ENCODE measurements at regions not wholly inside any gene's neighbourhood (a gene's known extent, or its start where the extent isn't known, plus 50 kb on each side); places are given as distances from the start of the nearest gene placed in this dataset.

- no peak overlapping the region for H3K27ac ChIP-seq
- no peaks in the 10 kb centered on the region for H3K4me1 ChIP-seq
- H3K4me3 ChIP-seq, result no peak overlapping the region
- ATAC-seq (no peak), DNase-seq (no peak)
- no peaks in the 10 kb centered on the region for H3K36me3 ChIP-seq (replicated peaks in 1 of 2; ENCODE audit: insufficient read depth in 1 of 2, low read depth in 2 of 2)
- 52 to 58% methylated on average over 1 of the region's 1 CpG for WGBS, 2 donors
- intact Hi-C loops (cut with DNase I), result no loop called here
- TF ChIP-seq POLR2A (IDR thresholded peaks at IDR 0.05) (no peak), CTCF (IDR thresholded peaks at IDR 0.05) (no peak)
- H3K27me3 ChIP-seq, result no peaks in the 10 kb centered on the region
- no peaks in the 10 kb centered on the region for H3K9me3 ChIP-seq
Measured at GRCh38 chr3:105014631-105015030, 352.1 kb upstream of the ALCAM start.

GRCh38 chr3:105022813-105023212 lies 343.9 kb upstream of the ALCAM start:
- DNase-seq (no peak), ATAC-seq (no peak)
- H3K4me3 ChIP-seq, result no peak overlapping the region
- H3K9me3 ChIP-seq, result no peaks in the 10 kb centered on the region
- 63 to 75% methylated on average over 2 of the region's 2 CpGs for WGBS, 2 donors
- H3K27me3 ChIP-seq, result no peaks in the 10 kb centered on the region
- H3K27ac ChIP-seq, result no peak overlapping the region
- TF ChIP-seq POLR2A (IDR thresholded peaks at IDR 0.05) (no peak), CTCF (IDR thresholded peaks at IDR 0.05) (no peak)
- H3K36me3 ChIP-seq (replicated peaks in 1 of 2; ENCODE audit: insufficient read depth in 1 of 2, low read depth in 2 of 2), result no peaks in the 10 kb centered on the region
- intact Hi-C loops (cut with DNase I), result no loop called here
- H3K4me1 ChIP-seq, result no peaks in the 10 kb centered on the region

- ATAC-seq, result no peak
- TF ChIP-seq CTCF (IDR thresholded peaks at IDR 0.05), result no peak
- no peak for TF ChIP-seq POLR2A (IDR thresholded peaks at IDR 0.05)
- H3K36me3 ChIP-seq (replicated peaks in 1 of 2; ENCODE audit: insufficient read depth in 1 of 2, low read depth in 2 of 2), result no peaks in the 10 kb centered on the region
- H3K9me3 ChIP-seq, result no peaks in the 10 kb centered on the region
- intact Hi-C loops (cut with DNase I), result no loop called here
- H3K27ac ChIP-seq, result no peak overlapping the region
- 65 to 70% methylated on average over 1 of the region's 1 CpG for WGBS, 2 donors
- no peak for DNase-seq
- H3K27me3 ChIP-seq, result no peaks in the 10 kb centered on the region
- H3K4me1 ChIP-seq, result peaks cover 18% of the 10 kb centered on the region
- H3K4me3 ChIP-seq, result no peak overlapping the region
Measured at GRCh38 chr3:105030211-105030610, 336.5 kb upstream of the ALCAM start.

DNA sequence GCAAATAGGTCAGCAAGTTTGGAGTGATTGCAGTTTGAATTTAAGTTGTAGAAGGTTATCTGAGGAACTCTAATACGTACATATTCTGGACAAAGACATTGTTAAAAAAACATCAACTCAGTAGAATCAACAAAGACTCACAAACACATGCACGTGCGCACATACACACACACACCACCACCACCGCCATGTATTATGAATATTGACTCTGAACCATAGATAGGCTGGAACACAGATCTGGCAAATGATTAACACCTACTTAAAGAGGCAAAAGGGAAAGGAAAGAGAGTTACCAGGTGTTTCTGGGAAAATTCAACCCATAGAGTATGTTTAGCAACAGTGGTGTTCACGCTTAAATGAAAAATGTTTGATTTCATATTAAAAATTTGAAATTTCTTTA lies 334.2 kb upstream of the ALCAM start:
- H3K4me1 ChIP-seq, result peaks cover 18% of the 10 kb centered on the region
- peak overlapping the region in 1 of 4 donors; percentile 13 for H3K27ac ChIP-seq
- 9 to 22% methylated on average over 5 of the region's 5 CpGs for WGBS, 2 donors
- TF ChIP-seq CTCF (IDR thresholded peaks at IDR 0.05) (no peak), POLR2A (IDR thresholded peaks at IDR 0.05) (no peak)
- no peak overlapping the region for H3K4me3 ChIP-seq
- ATAC-seq, result peak; percentile 85
- intact Hi-C loops (cut with DNase I), result no loop called here
- H3K27me3 ChIP-seq, result no peaks in the 10 kb centered on the region
- peak in 2 of 4 donors; percentile 36 to 38 for DNase-seq
- H3K36me3 ChIP-seq (replicated peaks in 1 of 2; ENCODE audit: insufficient read depth in 1 of 2, low read depth in 2 of 2), result no peaks in the 10 kb centered on the region
- H3K9me3 ChIP-seq, result no peaks in the 10 kb centered on the region

DNA sequence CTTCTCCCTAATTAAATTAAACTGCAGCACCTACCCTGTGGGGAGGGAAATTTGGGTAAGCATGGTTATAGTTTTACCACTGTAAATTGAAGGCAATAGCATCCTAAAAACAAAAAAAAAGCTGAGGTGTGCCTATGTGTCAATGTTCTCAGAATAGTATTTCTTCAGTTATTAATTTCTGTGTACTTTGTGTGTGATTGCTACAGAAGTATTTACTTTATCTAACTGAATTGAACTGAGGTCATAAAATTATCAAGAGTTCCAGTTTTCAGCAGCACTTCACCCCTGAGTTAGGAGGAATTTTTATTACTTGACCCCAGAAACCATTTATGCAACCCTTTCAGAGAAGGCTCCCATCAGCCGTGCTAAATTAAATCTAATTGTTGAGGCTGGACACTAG lies 333.6 kb upstream of the ALCAM start:
- intact Hi-C loops (cut with DNase I), result no loop called here
- H3K4me3 ChIP-seq, result no peak overlapping the region
- peak overlapping the region in 2 of 4 donors; percentile 10 to 13 for H3K27ac ChIP-seq
- DNase-seq (no peak), ATAC-seq (peak; percentile 40)
- H3K36me3 ChIP-seq (replicated peaks in 1 of 2; ENCODE audit: insufficient read depth in 1 of 2, low read depth in 2 of 2), result no peaks in the 10 kb centered on the region
- WGBS, 2 donors, result 55 to 75% methylated on average over 1 of the region's 1 CpG
- peaks cover 18% of the 10 kb centered on the region for H3K4me1 ChIP-seq
- no peaks in the 10 kb centered on the region for H3K9me3 ChIP-seq
- TF ChIP-seq POLR2A (IDR thresholded peaks at IDR 0.05) (no peak), CTCF (IDR thresholded peaks at IDR 0.05) (no peak)
- no peaks in the 10 kb centered on the region for H3K27me3 ChIP-seq

All from body of pancreas (tissue), 4 donors.